ENCODE measurements at regions not wholly inside any gene's neighbourhood (a gene's known extent, or its start where the extent isn't known, plus 50 kb on each side); places are given as distances from the start of the nearest gene placed in this dataset.

GRCh38 chr6:19918436-19918835 lies 81.3 kb downstream of the ID4 start:
- Histone ChIP-seq H3K56ac (replicated peaks; ENCODE audit: insufficient read length, low read depth, low read length) (no peak overlapping the region), H2AFZ (ENCODE audit: low read length) (no peak overlapping the region), H3K9me3 (ENCODE audit: insufficient read depth in 2 of 2, low read depth in 1 of 2, low read length in 1 of 2) (no peaks in the 10 kb centered on the region; a peak in 1 of 4 replicates), H3K27me3 (replicated peaks in 1 of 4; ENCODE audit: control insufficient read depth in 3 of 4, extremely low read depth in 1 of 4, insufficient read depth in 3 of 4, low read length in 3 of 4) (no peaks in the 10 kb centered on the region), H2BK5ac (ENCODE audit: low read depth, low read length) (no peak overlapping the region), H4K8ac (ENCODE audit: extremely low read depth, insufficient read depth, low read length) (no peak overlapping the region), H3K18ac (ENCODE audit: extremely low read depth, low read length) (no peak overlapping the region), H4K91ac (replicated peaks; ENCODE audit: insufficient read length, low read length) (no peak overlapping the region), H3K79me2 (ENCODE audit: control insufficient read depth in 1 of 2, insufficient read depth in 2 of 2, low read length in 2 of 2) (no peaks in the 10 kb centered on the region), H3K9ac (replicated peaks in 1 of 4; ENCODE audit: extremely low read depth in 1 of 4, low read depth in 3 of 4, low read length in 3 of 4) (no peak overlapping the region), H3K4me2 (ENCODE audit: insufficient read depth in 1 of 2, low read depth in 2 of 2, low read length in 2 of 2) (no peak overlapping the region), H2BK120ac (replicated peaks; ENCODE audit: low read depth, low read length) (no peak overlapping the region), H2BK20ac (ENCODE audit: low read length) (no peak overlapping the region), H3K23ac (ENCODE audit: insufficient read length) (no peak overlapping the region), H4K20me1 (replicated peaks in 1 of 2; ENCODE audit: control insufficient read depth in 1 of 2, insufficient read depth in 2 of 2, low read length in 2 of 2) (no peaks in the 10 kb centered on the region), H3K4me3 (ENCODE audit: extremely low read depth in 1 of 4, insufficient read depth in 2 of 4, low read depth in 3 of 4, low read length in 4 of 4) (no peak overlapping the region), H3K4ac (replicated peaks; ENCODE audit: insufficient read length, low read depth, low read length) (no peak overlapping the region), H3K4me1 (replicated peaks in 1 of 4; ENCODE audit: control insufficient read depth in 3 of 4, insufficient read depth in 4 of 4, low read length in 3 of 4) (no peaks in the 10 kb centered on the region; a peak in 1 of 7 replicates), H3K23me2 (ENCODE audit: low read depth, low read length) (no peaks in the 10 kb centered on the region), H3K27ac (ENCODE audit: low read depth, low read length) (no peak overlapping the region), H3K14ac (ENCODE audit: insufficient read length) (no peak overlapping the region), H2BK12ac (ENCODE audit: low read depth, low read length) (no peak overlapping the region), H3K36me3 (ENCODE audit: control insufficient read depth in 2 of 4, insufficient read depth in 4 of 4, low read length in 3 of 4) (no peaks in the 10 kb centered on the region), H4K5ac (ENCODE audit: insufficient read length, low read depth, low read length) (no peak overlapping the region), H2AK5ac (ENCODE audit: low read depth, low read length) (no peak overlapping the region), H2BK15ac (ENCODE audit: low read length) (no peak overlapping the region), H3K79me1 (ENCODE audit: low read depth, low read length) (no peaks in the 10 kb centered on the region)
- CTCF ChIA-PET (ENCODE audit: partially characterized antibody), result interaction anchor here (0.6 kb wide), 1 partner anchor 1339 kb away, joined by 3 read pairs; no protein-coding TSS in a partner anchor
- WGBS, 2 experiments (ENCODE audit: extremely low coverage in 1 of 2, insufficient coverage in 1 of 2, insufficient read length in 1 of 2, insufficient replicate concordance in 2 of 2, low coverage in 1 of 2, low lambda C conversion rate in 2 of 2, missing lambda C conversion rate in 1 of 2), result 100% methylated on average over 1 of the region's 1 CpG; no CpG with 5 or more reads in 1 of the 2 experiments
- FAIRE-seq, result no peak
- DNase-seq (ENCODE audit: low read depth in 1 of 2, low spot score in 2 of 2), result no peak
- TF ChIP-seq TAF1 (IDR thresholded peaks at IDR 0.05; ENCODE audit: low read depth, low read length) (no peak), POLR2AphosphoS5 (IDR thresholded peaks at IDR 0.05; ENCODE audit: low read depth, low read length) (no peak), GTF2F1 (IDR thresholded peaks at IDR 0.05; ENCODE audit: borderline replicate concordance, low read depth, low read length) (no peak)
- POLR2A ChIA-PET (ENCODE audit: partially characterized antibody), result no interaction called here

Data from H1 (cell line).